GM12864 (cell line): ENCODE measurements at regions not wholly inside any gene's neighbourhood (a gene's known extent, or its start where the extent isn't known, plus 50 kb on each side); places are given as distances from the start of the nearest gene placed in this dataset.

Experiments
- DNase-seq: peaks from one replicate; pipeline ENCODE4 v3.0.0-alpha.2; 2011; ENCODE audit warnings: low read depth
- H3K4me3 ChIP-seq: 2 replicates; pipeline ENCODE4 v1.5.1; 2011; ENCODE audit warnings: mild to moderate bottlenecking, low read depth, low read length, control low read depth
- CTCF ChIP-seq: IDR thresholded peaks from 2 replicates; pipeline ENCODE4 v1.5.1; 2011; ENCODE audit warnings: low read depth, mild to moderate bottlenecking, moderate library complexity, low read length, control low read depth, inconsistent platforms; ENCODE audit errors: missing control alignments

GRCh38 chr12:115243933-115244628 is 560.1 kb upstream of the TBX3 start:
- no peak for DNase-seq
- no peak overlapping the region for H3K4me3 ChIP-seq
- TF ChIP-seq CTCF, result no peak

DNA sequence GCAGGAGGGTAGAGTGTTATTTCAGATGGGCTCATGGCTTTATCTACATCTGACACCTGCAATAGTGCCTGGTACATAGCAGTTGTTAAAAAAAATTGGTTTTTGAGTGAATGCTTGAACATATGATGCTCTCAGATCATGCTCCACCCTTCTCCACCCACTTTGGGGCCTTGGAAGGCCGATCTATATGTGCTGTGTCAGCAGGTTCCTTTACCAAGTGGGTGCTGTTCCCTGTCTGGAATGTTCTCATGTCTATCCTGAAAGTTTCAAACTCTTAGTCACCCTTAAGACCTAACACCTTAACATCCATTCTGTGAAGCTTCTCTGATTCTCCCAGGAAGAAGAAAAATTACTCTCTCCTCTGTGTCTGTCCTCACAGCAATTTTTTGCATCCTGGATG is 556.3 kb upstream of the TBX3 start:
- TF ChIP-seq CTCF, result no peak
- H3K4me3 ChIP-seq, result no peak overlapping the region

DNA sequence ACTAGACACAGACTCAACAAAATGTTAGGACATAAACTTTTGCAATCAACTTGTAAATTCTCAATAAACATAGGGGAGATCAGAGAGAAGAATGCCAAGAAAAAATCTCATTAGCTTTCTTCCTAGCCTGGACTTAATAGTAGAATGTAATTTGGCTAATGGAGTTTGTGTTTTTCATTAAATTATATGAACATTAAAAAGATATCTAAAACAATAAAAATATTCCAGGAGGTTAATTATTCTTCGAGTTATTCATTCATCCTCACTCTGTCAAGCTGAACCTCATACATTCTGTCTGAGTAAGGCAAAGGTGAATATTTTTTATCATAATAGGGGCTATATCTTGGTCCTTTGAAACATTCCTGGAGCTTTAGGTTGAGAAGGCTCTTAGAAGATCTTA is 551.9 kb upstream of the TBX3 start:
- no peak overlapping the region for H3K4me3 ChIP-seq
- TF ChIP-seq CTCF, result no peak
- no peak for DNase-seq

More for the DNA sequence above, 556.3 kb upstream of the TBX3 start:
- no peak for DNase-seq

- no peak overlapping the region for H3K4me3 ChIP-seq
- no peak for DNase-seq
- no peak for TF ChIP-seq CTCF
These were observed 550.0 kb upstream of the TBX3 start for GRCh38 chr12:115233891-115234543.

DNA sequence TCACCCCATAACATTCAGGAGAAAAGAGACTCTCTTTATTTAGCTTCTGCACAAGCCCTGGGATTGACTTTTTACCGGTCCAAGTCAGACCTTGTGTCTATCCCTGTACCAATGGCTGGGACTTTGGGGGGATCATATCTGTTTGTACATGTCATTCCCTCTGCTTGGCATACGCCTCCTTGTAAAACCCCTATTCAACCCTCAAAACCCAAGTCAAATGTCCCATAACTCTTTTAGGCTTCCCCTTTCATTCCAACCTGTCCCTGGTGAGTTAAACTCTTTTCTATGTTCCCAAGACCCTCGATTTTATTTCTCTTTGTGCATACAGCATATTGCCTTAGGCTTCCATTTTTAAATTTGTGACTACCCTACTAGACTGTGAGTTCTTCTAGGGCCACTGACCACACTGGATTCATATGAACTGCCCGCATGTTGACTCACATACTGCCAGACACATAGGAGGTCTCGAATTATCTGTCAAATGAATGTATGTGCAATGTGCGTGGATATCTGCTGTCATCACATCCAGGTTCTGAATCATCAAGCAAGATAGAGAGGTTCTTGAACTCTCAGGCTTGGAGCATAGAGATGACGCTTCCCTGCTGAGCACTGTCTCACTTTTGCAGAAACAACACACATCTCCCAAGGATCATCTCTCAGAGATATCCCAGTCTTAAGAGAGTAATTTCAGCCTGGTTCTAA is 548.6 kb upstream of the TBX3 start:
- DNase-seq, result no peak
- no peak for TF ChIP-seq CTCF
- H3K4me3 ChIP-seq, result no peak overlapping the region

DNA sequence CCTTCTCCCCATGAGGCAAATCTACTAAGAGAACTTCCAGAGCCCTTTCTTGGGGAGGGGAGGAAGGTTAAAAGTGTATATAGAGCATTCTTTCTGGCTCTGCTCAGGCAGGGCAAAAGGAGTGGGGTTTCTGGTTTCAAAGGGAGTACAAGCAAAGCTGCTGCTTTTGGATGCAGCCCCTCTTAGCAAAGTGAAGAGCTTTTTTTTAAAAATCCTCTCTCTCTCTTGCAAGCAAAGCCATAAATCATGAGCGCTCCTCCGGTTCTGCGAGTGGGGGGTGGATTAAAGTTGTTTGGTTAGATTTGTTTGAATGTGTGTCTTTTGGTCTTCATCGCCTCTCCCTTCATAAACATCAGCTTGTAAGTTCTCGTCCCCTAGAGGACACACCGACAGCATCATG is 546.6 kb upstream of the TBX3 start:
- TF ChIP-seq CTCF, result no peak
- H3K4me3 ChIP-seq, result no peak overlapping the region
- DNase-seq, result no peak
